ENCODE measurements at regions not wholly inside any gene's neighbourhood (a gene's known extent, or its start where the extent isn't known, plus 50 kb on each side); places are given as distances from the start of the nearest gene placed in this dataset.
A peak's percentile ranks its signal among the peaks of the same experiment; 100 is the strongest.

DNA sequence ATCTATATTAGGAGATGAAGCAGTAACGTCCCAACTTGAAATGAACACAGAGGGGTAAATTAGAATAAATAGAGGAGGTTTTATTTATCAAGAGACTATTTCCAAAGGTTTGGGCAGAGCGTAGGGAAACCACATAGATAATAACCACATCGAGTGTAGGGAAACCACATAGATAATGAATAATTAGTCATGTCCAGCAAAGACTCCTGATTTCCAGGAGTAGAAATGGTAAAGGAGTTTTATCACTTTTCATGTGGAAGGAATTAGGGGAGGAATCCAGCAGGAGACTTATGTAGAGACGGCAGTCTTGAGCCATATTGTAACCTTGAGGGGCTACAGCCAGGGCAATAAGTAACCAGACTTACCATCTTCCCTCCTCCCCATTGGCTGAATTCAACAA is 136.3 kb upstream of the CSNK1A1L start:
- no peak overlapping the region for H3K4me3 ChIP-seq (ENCODE audit: low read length)
- TF ChIP-seq, protein P1, sequence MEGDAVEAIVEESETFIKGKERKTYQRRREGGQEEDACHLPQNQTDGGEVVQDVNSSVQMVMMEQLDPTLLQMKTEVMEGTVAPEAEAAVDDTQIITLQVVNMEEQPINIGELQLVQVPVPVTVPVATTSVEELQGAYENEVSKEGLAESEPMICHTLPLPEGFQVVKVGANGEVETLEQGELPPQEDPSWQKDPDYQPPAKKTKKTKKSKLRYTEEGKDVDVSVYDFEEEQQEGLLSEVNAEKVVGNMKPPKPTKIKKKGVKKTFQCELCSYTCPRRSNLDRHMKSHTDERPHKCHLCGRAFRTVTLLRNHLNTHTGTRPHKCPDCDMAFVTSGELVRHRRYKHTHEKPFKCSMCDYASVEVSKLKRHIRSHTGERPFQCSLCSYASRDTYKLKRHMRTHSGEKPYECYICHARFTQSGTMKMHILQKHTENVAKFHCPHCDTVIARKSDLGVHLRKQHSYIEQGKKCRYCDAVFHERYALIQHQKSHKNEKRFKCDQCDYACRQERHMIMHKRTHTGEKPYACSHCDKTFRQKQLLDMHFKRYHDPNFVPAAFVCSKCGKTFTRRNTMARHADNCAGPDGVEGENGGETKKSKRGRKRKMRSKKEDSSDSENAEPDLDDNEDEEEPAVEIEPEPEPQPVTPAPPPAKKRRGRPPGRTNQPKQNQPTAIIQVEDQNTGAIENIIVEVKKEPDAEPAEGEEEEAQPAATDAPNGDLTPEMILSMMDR (IDR thresholded peaks at IDR 0.05; ENCODE audit: insufficient read depth, low read depth, low read length, missing control alignments) = no peak
- no peak for DNase-seq (ENCODE audit: low read depth)

DNA sequence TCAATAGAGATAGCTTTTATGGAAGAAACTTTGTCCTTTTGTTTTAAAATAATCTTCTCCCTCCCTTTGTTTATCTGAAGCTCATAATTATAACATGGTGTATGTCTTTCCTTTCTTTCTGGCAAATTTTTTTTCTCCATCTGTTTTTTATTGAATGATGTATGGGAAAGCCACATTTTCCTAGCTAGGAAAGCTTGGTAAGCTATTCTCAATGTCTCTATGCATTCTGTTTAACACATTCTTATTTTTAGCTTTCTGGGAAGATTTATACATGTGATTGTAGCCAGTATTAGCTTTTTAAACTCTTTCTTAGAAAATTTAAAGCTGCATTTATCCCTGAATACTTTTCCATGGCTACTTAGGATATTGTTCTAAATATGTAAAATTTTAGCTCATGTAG is 124.9 kb upstream of the CSNK1A1L start:
- H3K4me3 ChIP-seq (ENCODE audit: low read length) = no peak overlapping the region
- no peak for DNase-seq (ENCODE audit: low read depth)
- TF ChIP-seq, protein P1 (IDR thresholded peaks at IDR 0.05; ENCODE audit: insufficient read depth, low read depth, low read length, missing control alignments) = no peak

GRCh38 chr13:37229931-37230330 is 124.5 kb upstream of the CSNK1A1L start:
- no peak overlapping the region for H3K4me3 ChIP-seq (ENCODE audit: low read length)
- TF ChIP-seq, protein P1 (IDR thresholded peaks at IDR 0.05; ENCODE audit: insufficient read depth, low read depth, low read length, missing control alignments) = no peak
- peak; percentile 41 for DNase-seq (ENCODE audit: low read depth)

- H3K4me3 ChIP-seq (ENCODE audit: low read length) = no peak overlapping the region
- TF ChIP-seq, protein P1 (IDR thresholded peaks at IDR 0.05; ENCODE audit: insufficient read depth, low read depth, low read length, missing control alignments) = no peak
- DNase-seq (ENCODE audit: low read depth) = peak; percentile 89
Measured at GRCh38 chr13:37226971-37227370, 121.5 kb upstream of the CSNK1A1L start.

DNA sequence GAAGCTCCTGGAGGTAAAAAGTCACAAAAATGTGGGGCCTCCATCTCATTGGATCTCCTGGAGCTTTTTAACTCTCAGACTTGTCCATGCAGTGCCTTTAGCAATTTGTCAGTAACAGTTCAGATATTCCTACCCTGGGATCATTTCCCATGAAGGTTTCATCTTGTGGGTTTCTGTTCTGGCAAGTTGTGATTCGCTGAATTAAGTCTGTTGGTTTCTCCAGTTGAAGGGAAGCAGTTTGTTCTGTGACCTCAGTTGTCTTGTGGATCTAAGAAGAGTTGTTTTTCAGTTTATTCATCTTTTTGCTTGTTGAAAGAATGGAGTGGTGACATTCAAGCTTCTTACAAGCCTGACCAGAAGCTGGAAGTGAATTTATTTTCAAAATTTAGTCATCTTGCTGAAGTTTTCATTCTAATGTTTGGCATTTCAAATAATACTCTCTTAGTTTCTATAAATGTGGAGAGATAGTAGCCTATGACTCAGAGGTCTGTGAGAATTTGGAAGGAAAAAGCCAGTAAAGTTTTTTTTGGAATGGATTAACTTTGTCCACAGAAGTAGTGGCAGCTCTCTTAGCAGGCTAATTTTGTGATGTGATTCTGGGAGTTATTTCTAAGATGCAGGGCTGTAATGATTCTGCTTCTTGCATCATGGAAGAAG is 120.1 kb upstream of the CSNK1A1L start:
- peak; percentile 75 for DNase-seq (ENCODE audit: low read depth)
- TF ChIP-seq, protein P1 (IDR thresholded peaks at IDR 0.05; ENCODE audit: insufficient read depth, low read depth, low read length, missing control alignments) = no peak

GRCh38 chr13:37216331-37216730 is 110.9 kb upstream of the CSNK1A1L start:
- TF ChIP-seq, protein P1 (IDR thresholded peaks at IDR 0.05; ENCODE audit: insufficient read depth, low read depth, low read length, missing control alignments) = no peak
- no peak overlapping the region for H3K4me3 ChIP-seq (ENCODE audit: low read length)
- DNase-seq (ENCODE audit: low read depth) = no peak

More for the DNA sequence above, 120.1 kb upstream of the CSNK1A1L start:
- no peak overlapping the region for H3K4me3 ChIP-seq (ENCODE audit: low read length)

- TF ChIP-seq, protein P1 (IDR thresholded peaks at IDR 0.05; ENCODE audit: insufficient read depth, low read depth, low read length, missing control alignments) = no peak
- H3K4me3 ChIP-seq (ENCODE audit: low read length) = no peak overlapping the region
- no peak for DNase-seq (ENCODE audit: low read depth)
Measured at GRCh38 chr13:37212826-37213225, 107.4 kb upstream of the CSNK1A1L start.

Measured in epithelial cell of esophagus (primary cell).